ENCODE measurements at regions not wholly inside any gene's neighbourhood (a gene's known extent, or its start where the extent isn't known, plus 50 kb on each side); places are given as distances from the start of the nearest gene placed in this dataset.

GRCh38 chr14:61847861-61848260 is 85.6 kb downstream of the SNAPC1 start:
- DNase-seq = no peak

GRCh38 chr14:61854898-61855297 is 92.7 kb downstream of the SNAPC1 start:
- DNase-seq = no peak

- DNase-seq = no peak
These were observed 98.2 kb downstream of the SNAPC1 start for GRCh38 chr14:61860294-61860918.

- no peak for DNase-seq
These were observed 99.2 kb downstream of the SNAPC1 start for GRCh38 chr14:61861320-61861865.

- DNase-seq = no peak
These were observed 102.2 kb downstream of the SNAPC1 start for GRCh38 chr14:61864329-61864898.

GRCh38 chr14:61866932-61867920 is 105.0 kb downstream of the SNAPC1 start:
- peak; percentile 22 for DNase-seq

GRCh38 chr14:61868846-61869245 is 106.6 kb downstream of the SNAPC1 start:
- no peak for DNase-seq

GRCh38 chr14:61870163-61870562 is 107.9 kb downstream of the SNAPC1 start:
- no peak for DNase-seq

- DNase-seq = no peak
These were observed 110.2 kb downstream of the SNAPC1 start for GRCh38 chr14:61872452-61872851.

- no peak for DNase-seq
These were observed 113.3 kb downstream of the SNAPC1 start for GRCh38 chr14:61875483-61875882.

GRCh38 chr14:61876362-61877034 is 114.3 kb downstream of the SNAPC1 start:
- no peak for DNase-seq

GRCh38 chr14:61877035-61877390 is 114.8 kb downstream of the SNAPC1 start:
- no peak for DNase-seq

- no peak for DNase-seq
These were observed 115.5 kb downstream of the SNAPC1 start for GRCh38 chr14:61877768-61878167.

GRCh38 chr14:61878931-61879330 is 116.7 kb downstream of the SNAPC1 start:
- DNase-seq = no peak

- no peak for DNase-seq
These were observed 118.8 kb downstream of the SNAPC1 start for GRCh38 chr14:61881046-61881445.

- DNase-seq = no peak
These were observed 122.5 kb downstream of the SNAPC1 start for GRCh38 chr14:61884711-61885110.

- DNase-seq = no peak
These were observed 123.2 kb downstream of the SNAPC1 start for GRCh38 chr14:61885203-61885961.

GRCh38 chr14:61887628-61888027 is 125.4 kb downstream of the SNAPC1 start:
- no peak for DNase-seq

GRCh38 chr14:61889914-61890351 is 127.7 kb downstream of the SNAPC1 start:
- peak; percentile 41 for DNase-seq

GRCh38 chr14:61891170-61891569 is 128.9 kb downstream of the SNAPC1 start:
- no peak for DNase-seq

GRCh38 chr14:61891810-61892209 is 129.6 kb downstream of the SNAPC1 start:
- no peak for DNase-seq

- no peak for DNase-seq
These were observed 131.2 kb downstream of the SNAPC1 start for GRCh38 chr14:61893371-61893940.

All from SIG-M5 (cell line).